ENCODE measurements at regions not wholly inside any gene's neighbourhood (a gene's known extent, or its start where the extent isn't known, plus 50 kb on each side); places are given as distances from the start of the nearest gene placed in this dataset.
"Not testable (repeated sequence)": the region's sequence is repeated elsewhere in the genome, so short reads cannot be mapped to it uniquely, and the experiment has no call there.

GRCh38 chr10:36425131-36425797 lies 700.1 kb upstream of the ANKRD30A start:
- Mint-ChIP-seq H3K36me3 (ENCODE audit: low read depth) (no peaks in the 10 kb centered on the region), H3K9me3 (peaks cover 5% of the 10 kb centered on the region), H3K27ac (no peak overlapping the region), H3K4me1 (no peaks in the 10 kb centered on the region), H3K4me3 (no peak overlapping the region), H3K27me3 (no peaks in the 10 kb centered on the region)
- ATAC-seq (no peak), DNase-seq (no peak)

DNA sequence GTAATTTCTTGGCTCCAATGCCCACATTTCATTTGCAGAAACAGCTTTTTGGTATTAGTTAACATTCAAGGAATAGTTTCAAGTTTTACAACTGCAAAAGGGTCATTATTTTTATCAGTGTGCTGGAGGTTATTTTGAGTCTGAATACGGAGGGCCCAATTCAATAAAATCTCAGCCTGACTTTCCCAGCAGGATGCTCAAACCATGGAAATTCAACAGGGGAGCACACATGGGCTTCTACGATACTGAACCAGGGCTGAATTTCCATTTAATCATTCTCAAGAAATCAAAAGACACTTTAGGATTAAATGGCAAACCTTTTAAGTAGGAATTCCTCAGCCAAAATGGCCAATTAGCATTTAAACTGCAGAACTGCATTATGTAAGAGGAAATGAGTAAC lies 700.9 kb upstream of the ANKRD30A start:
- no peak for ATAC-seq
- H3K4me1 Mint-ChIP-seq = no peaks in the 10 kb centered on the region
- H3K9me3 Mint-ChIP-seq = no peaks in the 10 kb centered on the region
- no peak for DNase-seq
- no peaks in the 10 kb centered on the region for H3K27me3 Mint-ChIP-seq
- H3K36me3 Mint-ChIP-seq (ENCODE audit: low read depth) = no peaks in the 10 kb centered on the region
- no peak overlapping the region for H3K4me3 Mint-ChIP-seq
- H3K27ac Mint-ChIP-seq = no peak overlapping the region

GRCh38 chr10:36423821-36424248 lies 701.6 kb upstream of the ANKRD30A start:
- DNase-seq = no peak

GRCh38 chr10:36421992-36422391 lies 703.4 kb upstream of the ANKRD30A start:
- Mint-ChIP-seq H3K36me3 (ENCODE audit: low read depth) (no peaks in the 10 kb centered on the region), H3K4me3 (no peak overlapping the region), H3K27ac (no peak overlapping the region), H3K4me1 (no peaks in the 10 kb centered on the region), H3K9me3 (peaks cover 5% of the 10 kb centered on the region), H3K27me3 (no peaks in the 10 kb centered on the region)
- no peak for DNase-seq
- no peak for ATAC-seq

More at GRCh38 chr10:36423821-36424248, 701.6 kb upstream of the ANKRD30A start:
- H3K27ac Mint-ChIP-seq = no peak overlapping the region
- H3K36me3 Mint-ChIP-seq (ENCODE audit: low read depth) = no peaks in the 10 kb centered on the region
- no peaks in the 10 kb centered on the region for H3K27me3 Mint-ChIP-seq
- no peaks in the 10 kb centered on the region for H3K4me1 Mint-ChIP-seq
- H3K9me3 Mint-ChIP-seq = no peaks in the 10 kb centered on the region
- ATAC-seq = no peak
- no peak overlapping the region for H3K4me3 Mint-ChIP-seq

- H3K36me3 Mint-ChIP-seq (ENCODE audit: low read depth) = no peaks in the 10 kb centered on the region
- H3K9me3 Mint-ChIP-seq = peaks cover 29% of the 10 kb centered on the region
- H3K4me3 Mint-ChIP-seq = no peak overlapping the region
- H3K4me1 Mint-ChIP-seq = no peaks in the 10 kb centered on the region
- H3K27me3 Mint-ChIP-seq = no peaks in the 10 kb centered on the region
- DNase-seq (no peak), ATAC-seq (no peak)
- no peak overlapping the region for H3K27ac Mint-ChIP-seq
These were observed 708.9 kb upstream of the ANKRD30A start for GRCh38 chr10:36416513-36416912.

DNA sequence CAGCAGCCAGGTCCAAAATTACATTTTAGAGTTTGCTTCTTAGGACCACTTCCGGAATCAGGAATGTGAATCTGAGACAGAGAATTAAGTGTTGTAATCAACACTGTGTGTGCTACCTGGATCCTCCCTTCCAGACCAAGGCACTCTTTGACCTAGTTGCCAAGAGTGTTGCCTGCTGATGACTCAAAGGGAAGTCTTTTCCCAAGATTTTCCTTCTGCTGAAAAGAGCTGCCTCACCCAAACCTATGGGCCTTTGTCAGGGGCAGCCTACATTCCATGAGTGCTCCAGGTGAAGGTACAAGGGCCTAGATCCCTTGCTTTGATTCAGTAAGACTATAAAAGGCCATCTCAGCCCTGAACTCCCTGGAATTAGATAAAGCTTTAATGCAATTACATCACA lies 712.5 kb upstream of the ANKRD30A start:
- H3K9me3 Mint-ChIP-seq = peaks cover 37% of the 10 kb centered on the region

GRCh38 chr10:36400238-36400637 lies 725.2 kb upstream of the ANKRD30A start:
- not testable (repeated sequence) for H3K36me3 Mint-ChIP-seq (ENCODE audit: low read depth); H3K27ac Mint-ChIP-seq; H3K27me3 Mint-ChIP-seq; H3K9me3 Mint-ChIP-seq; H3K4me1 Mint-ChIP-seq; DNase-seq; ATAC-seq; H3K4me3 Mint-ChIP-seq

More for the DNA sequence above, 712.5 kb upstream of the ANKRD30A start:
- no peak overlapping the region for H3K4me3 Mint-ChIP-seq
- no peaks in the 10 kb centered on the region for H3K36me3 Mint-ChIP-seq (ENCODE audit: low read depth)
- H3K27me3 Mint-ChIP-seq = no peaks in the 10 kb centered on the region
- ATAC-seq = no peak
- no peak for DNase-seq
- no peak overlapping the region for H3K27ac Mint-ChIP-seq
- H3K4me1 Mint-ChIP-seq = no peaks in the 10 kb centered on the region

DNA sequence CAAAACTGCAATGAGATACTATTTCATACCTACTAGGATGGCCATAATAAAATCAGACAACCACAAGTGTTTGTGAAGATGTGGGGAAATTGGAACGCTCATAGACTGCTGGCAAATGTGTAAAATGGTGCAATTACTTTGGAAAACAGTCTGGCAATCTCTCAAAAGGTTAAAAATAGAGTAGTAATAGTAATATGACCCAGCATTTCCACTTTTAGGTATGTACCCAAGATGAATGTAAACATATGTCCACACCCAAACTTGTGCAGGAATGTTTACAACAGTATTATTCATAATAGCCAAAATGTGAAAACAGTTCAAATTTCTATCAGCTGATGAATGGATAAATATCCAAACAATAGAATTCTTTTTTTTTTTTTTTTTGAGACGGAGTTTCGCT lies 731.6 kb upstream of the ANKRD30A start:
- peaks cover 12% of the 10 kb centered on the region for H3K9me3 Mint-ChIP-seq
- no peak overlapping the region for H3K27ac Mint-ChIP-seq
- no peak overlapping the region for H3K4me3 Mint-ChIP-seq
- H3K36me3 Mint-ChIP-seq (ENCODE audit: low read depth) = no peaks in the 10 kb centered on the region
- ATAC-seq = no peak
- no peak for DNase-seq
- no peaks in the 10 kb centered on the region for H3K4me1 Mint-ChIP-seq
- no peaks in the 10 kb centered on the region for H3K27me3 Mint-ChIP-seq

GRCh38 chr10:36391405-36391804 lies 734.0 kb upstream of the ANKRD30A start:
- Mint-ChIP-seq H3K27ac (no peak overlapping the region), H3K9me3 (peaks cover 12% of the 10 kb centered on the region), H3K4me1 (no peaks in the 10 kb centered on the region), H3K27me3 (no peaks in the 10 kb centered on the region), H3K36me3 (ENCODE audit: low read depth) (no peaks in the 10 kb centered on the region), H3K4me3 (no peak overlapping the region)
- DNase-seq = no peak
- ATAC-seq = no peak

DNA sequence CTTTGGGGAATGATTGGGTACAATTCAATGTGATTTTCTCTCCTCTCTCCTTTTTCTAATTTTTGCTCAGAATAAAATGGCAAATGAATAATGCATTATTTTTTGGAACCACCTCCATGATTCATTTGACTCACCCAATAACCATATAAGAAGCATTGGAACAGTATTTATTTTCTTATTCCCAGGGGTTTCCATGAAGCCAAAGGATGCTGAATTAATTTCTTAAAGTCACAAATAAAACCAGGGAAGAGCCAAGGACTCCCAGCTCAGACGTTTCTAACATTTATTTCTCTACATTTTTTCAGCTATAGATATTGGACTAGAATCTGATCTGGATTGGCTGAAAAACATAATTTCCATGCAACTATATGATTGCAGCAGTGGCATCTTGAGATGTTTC lies 735.2 kb upstream of the ANKRD30A start:
- Mint-ChIP-seq H3K36me3 (ENCODE audit: low read depth) (no peaks in the 10 kb centered on the region), H3K4me3 (no peak overlapping the region), H3K27ac (no peak overlapping the region), H3K4me1 (no peaks in the 10 kb centered on the region), H3K27me3 (no peaks in the 10 kb centered on the region), H3K9me3 (peaks cover 12% of the 10 kb centered on the region)
- DNase-seq (no peak), ATAC-seq (no peak)

DNA sequence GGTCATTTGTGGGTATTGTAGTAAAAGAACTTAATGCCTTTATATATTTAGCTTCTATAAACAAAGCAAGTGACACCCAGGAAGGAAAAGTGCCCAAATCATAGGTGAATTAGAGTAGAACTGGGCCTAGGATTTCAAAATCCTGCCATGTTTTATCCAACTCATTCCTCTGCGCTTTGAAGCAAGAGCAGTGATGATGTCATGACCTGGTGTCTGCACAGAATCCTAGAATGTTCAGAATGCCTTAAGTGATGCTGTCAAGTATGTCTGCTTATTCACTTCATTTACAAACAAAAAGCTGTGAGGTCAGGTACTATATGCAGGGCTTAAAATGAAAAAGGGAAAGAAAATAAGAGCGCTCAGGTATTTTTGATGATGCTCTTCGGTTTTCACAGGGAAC lies 737.2 kb upstream of the ANKRD30A start:
- Mint-ChIP-seq H3K4me1 (no peaks in the 10 kb centered on the region), H3K4me3 (no peak overlapping the region)

GRCh38 chr10:36385693-36386092 lies 739.7 kb upstream of the ANKRD30A start:
- Mint-ChIP-seq H3K4me3 (no peak overlapping the region), H3K36me3 (ENCODE audit: low read depth) (no peaks in the 10 kb centered on the region), H3K4me1 (no peaks in the 10 kb centered on the region), H3K9me3 (peaks cover 4% of the 10 kb centered on the region), H3K27ac (no peak overlapping the region), H3K27me3 (no peaks in the 10 kb centered on the region)
- no peak for DNase-seq
- no peak for ATAC-seq

More for the DNA sequence above, 737.2 kb upstream of the ANKRD30A start:
- DNase-seq (no peak), ATAC-seq (no peak)
- H3K27ac Mint-ChIP-seq = no peak overlapping the region
- H3K27me3 Mint-ChIP-seq = no peaks in the 10 kb centered on the region
- H3K9me3 Mint-ChIP-seq = peaks cover 9% of the 10 kb centered on the region
- H3K36me3 Mint-ChIP-seq (ENCODE audit: low read depth) = no peaks in the 10 kb centered on the region

- Mint-ChIP-seq H3K27ac (no peak overlapping the region), H3K4me3 (no peak overlapping the region), H3K9me3 (peaks cover 11% of the 10 kb centered on the region), H3K36me3 (ENCODE audit: low read depth) (no peaks in the 10 kb centered on the region), H3K27me3 (no peaks in the 10 kb centered on the region), H3K4me1 (no peaks in the 10 kb centered on the region)
- ATAC-seq = no peak
- DNase-seq = no peak
These were observed 741.3 kb upstream of the FZD8 start for GRCh38 chr10:36383349-36383748.

DNA sequence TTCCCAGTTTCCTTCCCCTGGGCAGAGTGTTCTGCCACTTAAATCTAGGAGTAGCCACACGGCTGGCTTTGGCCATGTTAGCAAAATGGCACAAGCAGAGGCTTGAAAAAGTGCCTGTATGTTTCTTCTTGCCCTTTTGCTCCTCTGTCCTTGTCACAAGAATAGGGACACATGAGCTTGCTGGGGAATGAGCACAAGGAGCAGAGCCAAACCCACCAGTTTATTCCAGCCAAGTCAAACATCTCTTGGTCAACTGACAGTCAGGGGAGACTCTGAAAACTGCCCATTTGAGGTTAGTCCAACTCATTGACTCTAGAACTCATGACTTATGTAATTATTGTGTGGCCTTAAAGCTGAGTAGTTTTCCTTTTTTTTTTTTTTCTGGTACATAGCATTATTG lies 739.7 kb upstream of the FZD8 start:
- H3K36me3 Mint-ChIP-seq (ENCODE audit: low read depth) = no peaks in the 10 kb centered on the region
- ATAC-seq = no peak
- peaks cover 19% of the 10 kb centered on the region for H3K9me3 Mint-ChIP-seq
- H3K27me3 Mint-ChIP-seq = no peaks in the 10 kb centered on the region
- H3K4me1 Mint-ChIP-seq = no peaks in the 10 kb centered on the region
- no peak overlapping the region for H3K27ac Mint-ChIP-seq
- H3K4me3 Mint-ChIP-seq = no peak overlapping the region
- DNase-seq = no peak

DNA sequence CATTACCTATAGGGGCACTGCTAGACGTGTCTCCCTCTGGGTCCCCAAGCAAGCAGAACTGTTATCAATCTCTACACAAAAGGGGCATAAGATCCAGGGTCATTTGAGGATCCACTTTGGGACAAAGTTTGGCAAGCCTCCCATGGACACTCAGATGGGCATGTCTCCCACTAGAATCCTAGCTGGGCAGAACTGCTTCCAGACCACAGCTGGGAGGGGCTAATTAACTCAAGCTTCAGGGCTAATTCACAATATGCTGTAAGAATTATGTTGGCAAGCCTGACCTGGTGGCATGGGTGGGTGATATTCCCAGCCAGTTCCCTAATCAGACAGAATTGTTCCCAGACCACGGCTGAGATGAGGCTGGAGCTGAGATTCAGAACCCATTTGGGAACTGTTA lies 738.4 kb upstream of the FZD8 start:
- H3K9me3 Mint-ChIP-seq = peaks cover 19% of the 10 kb centered on the region
- H3K27ac Mint-ChIP-seq = no peak overlapping the region
- ATAC-seq = no peak

DNA sequence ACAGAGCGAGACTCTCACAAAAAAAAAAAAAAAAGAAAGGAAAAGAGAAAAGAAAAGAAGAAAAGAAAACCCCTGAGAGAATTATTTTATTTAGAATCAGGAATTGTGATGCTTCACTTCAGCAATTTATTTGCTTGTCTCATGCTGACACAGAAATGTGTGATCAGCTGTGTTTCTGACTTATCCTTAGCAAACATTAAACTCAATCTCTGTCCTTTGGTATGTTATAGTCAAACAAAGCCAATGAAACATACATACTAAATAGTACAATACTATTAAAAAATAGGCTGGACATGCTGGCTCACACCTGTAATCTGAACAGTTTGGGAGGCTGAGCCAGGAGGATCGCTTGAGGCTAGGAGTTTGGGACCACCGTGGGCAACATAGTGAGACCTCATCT lies 733.0 kb upstream of the FZD8 start:
- no peaks in the 10 kb centered on the region for H3K4me1 Mint-ChIP-seq

More for the DNA sequence above, 738.4 kb upstream of the FZD8 start:
- no peaks in the 10 kb centered on the region for H3K27me3 Mint-ChIP-seq
- H3K4me1 Mint-ChIP-seq = no peaks in the 10 kb centered on the region
- H3K4me3 Mint-ChIP-seq = no peak overlapping the region
- DNase-seq = no peak
- H3K36me3 Mint-ChIP-seq (ENCODE audit: low read depth) = no peaks in the 10 kb centered on the region

More for the DNA sequence above, 733.0 kb upstream of the FZD8 start:
- no peaks in the 10 kb centered on the region for H3K27me3 Mint-ChIP-seq
- no peaks in the 10 kb centered on the region for H3K36me3 Mint-ChIP-seq (ENCODE audit: low read depth)
- ATAC-seq (no peak), DNase-seq (no peak)
- H3K4me3 Mint-ChIP-seq = no peak overlapping the region
- peaks cover 24% of the 10 kb centered on the region for H3K9me3 Mint-ChIP-seq
- H3K27ac Mint-ChIP-seq = no peak overlapping the region

Data from activated naive CD8-positive, alpha-beta T cell treated with anti-CD3 and anti-CD28 coated beads, Interleukin-2, amount 50 U/mL, for 24 hours (primary cell).